ENCODE measurements at regions not wholly inside any gene's neighbourhood (a gene's known extent, or its start where the extent isn't known, plus 50 kb on each side); places are given as distances from the start of the nearest gene placed in this dataset.

- Histone ChIP-seq H3K27ac (ENCODE audit: insufficient read depth, low read depth, low read length) (no peak overlapping the region), H3K36me3 (ENCODE audit: control insufficient read depth in 2 of 2, extremely low read depth in 1 of 2, insufficient read depth in 2 of 2, low read length in 2 of 2) (no peaks in the 10 kb centered on the region), H3K9me3 (replicated peaks; ENCODE audit: control insufficient read depth, insufficient read depth, low read length) (no peaks in the 10 kb centered on the region), H3K79me2 (ENCODE audit: control insufficient read depth, insufficient read depth, low read length) (no peaks in the 10 kb centered on the region), H3K4me2 (ENCODE audit: insufficient read depth, low read length) (no peak overlapping the region), H3K9ac (replicated peaks; ENCODE audit: extremely low read depth, insufficient read depth, low read length) (no peak overlapping the region), H4K20me1 (replicated peaks; ENCODE audit: control insufficient read depth, extremely low read depth, insufficient read depth, low read length) (no peaks in the 10 kb centered on the region), H3K4me1 (ENCODE audit: control insufficient read depth, extremely low read depth, insufficient read depth, low read length) (no peaks in the 10 kb centered on the region), H3K9me1 (replicated peaks; ENCODE audit: control insufficient read depth, extremely low read depth, insufficient read depth, low read length) (no peaks in the 10 kb centered on the region), H3K4me3 (replicated peaks in 1 of 3; ENCODE audit: insufficient read depth in 1 of 3, low read depth in 1 of 3, low read length in 3 of 3) (no peak overlapping the region), H3K27me3 (ENCODE audit: control insufficient read depth in 2 of 2, insufficient read depth in 2 of 2, low read length in 2 of 2) (no peaks in the 10 kb centered on the region), H2AFZ (ENCODE audit: low read depth, low read length) (no peak overlapping the region)
- CTCF ChIA-PET = no interaction called here
- FAIRE-seq (no peak), DNase-seq (ENCODE audit: low read depth, low spot score) (no peak)
- dilution Hi-C loops (cut with MboI; ENCODE audit: extremely low pct_ligation_motif_present, low sequenced_read_pairs) = no loop called here
- no TSS peak for BruUV-seq (replicated peaks)
- TF ChIP-seq JUN (IDR thresholded peaks at IDR 0.05; ENCODE audit: borderline replicate concordance, insufficient read depth, insufficient read length, low read depth) (no peak), GATA2 (IDR thresholded peaks at IDR 0.05; ENCODE audit: insufficient read depth, insufficient read length, low read depth, low read length) (no peak), POLR2AphosphoS5 (IDR thresholded peaks at IDR 0.05; ENCODE audit: insufficient read depth, low read depth, low read length) (no peak), MYC (IDR thresholded peaks at IDR 0.05; ENCODE audit: low read depth, low read length) (no peak), MAX (IDR thresholded peaks at IDR 0.05; ENCODE audit: insufficient read depth, insufficient read length) (no peak), EZH2 (IDR thresholded peaks at IDR 0.05; ENCODE audit: borderline replicate concordance, low read depth, low read length, severe bottlenecking) (no peak), CTCF (IDR thresholded peaks at IDR 0.05; ENCODE audit: extremely low read depth in 1 of 2, insufficient read depth in 1 of 2, low read depth in 1 of 2, low read length in 2 of 2) (no peak), POLR2A (IDR thresholded peaks at IDR 0.05; ENCODE audit: low read depth, low read length) (no peak), FOS (IDR thresholded peaks at IDR 0.05; ENCODE audit: borderline replicate concordance, insufficient read depth, low read length) (no peak)
- POLR2A ChIA-PET = no interaction called here
- intact Hi-C loops (cut with micrococcal nuclease) = no loop called here
These were observed 523.5 kb upstream of the SALL1 start for GRCh38 chr16:51674615-51675014.

Data from endothelial cell of umbilical vein (primary cell).